GM18868 (cell line): ENCODE measurements at regions not wholly inside any gene's neighbourhood (a gene's known extent, or its start where the extent isn't known, plus 50 kb on each side); places are given as distances from the start of the nearest gene placed in this dataset.
"Not testable (repeated sequence)": the region's sequence is repeated elsewhere in the genome, so short reads cannot be mapped to it uniquely, and the experiment has no call there.

Experiments used
- ATAC-seq: cut with Tn5 transposase; IDR thresholded peaks from one replicate; pipeline ENCODE4 v1.9.1; 2021; ENCODE audit warnings: mild to moderate bottlenecking, moderate library complexity; ENCODE audit not compliant: unreplicated experiment

GRCh38 chr7:84738583-84739150, 448.2 kb downstream of the SEMA3D start:
- ATAC-seq: no peak

- ATAC-seq: no peak
These were observed 451.2 kb downstream of the SEMA3D start for GRCh38 chr7:84735677-84736076.

- no peak for ATAC-seq
These were observed 451.8 kb downstream of the SEMA3D start for GRCh38 chr7:84735011-84735410.

GRCh38 chr7:84733976-84734375, 452.9 kb downstream of the SEMA3D start:
- ATAC-seq: not testable (repeated sequence)

GRCh38 chr7:84730864-84731263, 456.0 kb downstream of the SEMA3D start:
- not testable (repeated sequence) for ATAC-seq

GRCh38 chr7:84729284-84729683, 457.6 kb downstream of the SEMA3D start:
- no peak for ATAC-seq

- ATAC-seq: no peak
These were observed 464.1 kb downstream of the SEMA3D start for GRCh38 chr7:84722734-84723133.

- ATAC-seq: no peak
These were observed 464.8 kb downstream of the SEMA3D start for GRCh38 chr7:84722086-84722485.

GRCh38 chr7:84720456-84721097, 466.3 kb downstream of the SEMA3D start:
- no peak for ATAC-seq

- no peak for ATAC-seq
These were observed 472.1 kb downstream of the SEMA3D start for GRCh38 chr7:84714765-84715164.

- no peak for ATAC-seq
These were observed 474.3 kb downstream of the SEMA3D start for GRCh38 chr7:84712374-84713121.

- ATAC-seq: not testable (repeated sequence)
These were observed 476.3 kb downstream of the SEMA3D start for GRCh38 chr7:84710538-84710937.

- ATAC-seq: no peak
These were observed 481.1 kb downstream of the SEMA3D start for GRCh38 chr7:84705706-84706105.

GRCh38 chr7:84705079-84705478, 481.8 kb downstream of the SEMA3D start:
- no peak for ATAC-seq

GRCh38 chr7:84704380-84704779, 482.5 kb downstream of the SEMA3D start:
- no peak for ATAC-seq

- no peak for ATAC-seq
These were observed 485.1 kb downstream of the SEMA3D start for GRCh38 chr7:84701524-84702306.

GRCh38 chr7:84700563-84701370, 486.1 kb downstream of the SEMA3D start:
- ATAC-seq: no peak

GRCh38 chr7:84697506-84697905, 489.4 kb downstream of the SEMA3D start:
- ATAC-seq: no peak

- ATAC-seq: no peak
These were observed 493.4 kb downstream of the SEMA3D start for GRCh38 chr7:84693483-84693882.

GRCh38 chr7:84688671-84689070, 494.1 kb upstream of the SEMA3A start:
- no peak for ATAC-seq

GRCh38 chr7:84686373-84686772, 491.8 kb upstream of the SEMA3A start:
- ATAC-seq: no peak
